ENCODE measurements at regions not wholly inside any gene's neighbourhood (a gene's known extent, or its start where the extent isn't known, plus 50 kb on each side); places are given as distances from the start of the nearest gene placed in this dataset.

- no peak for TF ChIP-seq CTCF (conservative IDR thresholded peaks at IDR 0.05)
- no peak for TF ChIP-seq EZH2 (IDR thresholded peaks at IDR 0.05; ENCODE audit: low read depth)
Measured at GRCh38 chr5:54722846-54723433, 205.4 kb downstream of the SNX18 start.

All from PC-9 (cell line).